ENCODE measurements at regions not wholly inside any gene's neighbourhood (a gene's known extent, or its start where the extent isn't known, plus 50 kb on each side); places are given as distances from the start of the nearest gene placed in this dataset.

DNA sequence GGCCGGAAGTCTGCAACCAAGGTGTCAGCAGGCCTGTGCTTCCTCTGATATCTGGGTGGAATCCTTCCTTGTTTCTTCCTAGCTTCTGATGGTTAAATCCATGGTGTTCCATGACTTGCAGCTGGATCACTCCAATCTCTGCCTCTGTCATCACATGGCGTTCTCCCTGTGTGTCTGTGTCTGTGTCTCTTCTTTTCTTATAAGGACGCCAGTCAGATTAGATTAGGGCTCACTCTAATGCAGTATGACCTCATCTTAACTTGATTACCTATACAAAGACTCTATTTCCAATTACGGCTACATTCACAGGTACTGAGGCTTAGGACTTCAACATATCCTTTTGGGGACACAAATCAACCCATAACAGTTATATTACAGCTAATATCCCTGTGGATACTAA lies 70.3 kb upstream of the FAM3C start:
- TF ChIP-seq POLR2AphosphoS5 (IDR thresholded peaks at IDR 0.05) = no peak
- TF ChIP-seq, protein P1, sequence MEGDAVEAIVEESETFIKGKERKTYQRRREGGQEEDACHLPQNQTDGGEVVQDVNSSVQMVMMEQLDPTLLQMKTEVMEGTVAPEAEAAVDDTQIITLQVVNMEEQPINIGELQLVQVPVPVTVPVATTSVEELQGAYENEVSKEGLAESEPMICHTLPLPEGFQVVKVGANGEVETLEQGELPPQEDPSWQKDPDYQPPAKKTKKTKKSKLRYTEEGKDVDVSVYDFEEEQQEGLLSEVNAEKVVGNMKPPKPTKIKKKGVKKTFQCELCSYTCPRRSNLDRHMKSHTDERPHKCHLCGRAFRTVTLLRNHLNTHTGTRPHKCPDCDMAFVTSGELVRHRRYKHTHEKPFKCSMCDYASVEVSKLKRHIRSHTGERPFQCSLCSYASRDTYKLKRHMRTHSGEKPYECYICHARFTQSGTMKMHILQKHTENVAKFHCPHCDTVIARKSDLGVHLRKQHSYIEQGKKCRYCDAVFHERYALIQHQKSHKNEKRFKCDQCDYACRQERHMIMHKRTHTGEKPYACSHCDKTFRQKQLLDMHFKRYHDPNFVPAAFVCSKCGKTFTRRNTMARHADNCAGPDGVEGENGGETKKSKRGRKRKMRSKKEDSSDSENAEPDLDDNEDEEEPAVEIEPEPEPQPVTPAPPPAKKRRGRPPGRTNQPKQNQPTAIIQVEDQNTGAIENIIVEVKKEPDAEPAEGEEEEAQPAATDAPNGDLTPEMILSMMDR (IDR thresholded peaks at IDR 0.05) = no peak
- no peak for TF ChIP-seq POLR2A (IDR thresholded peaks at IDR 0.05)

Measured in transverse colon (tissue), 4 donors.